ENCODE measurements at regions not wholly inside any gene's neighbourhood (a gene's known extent, or its start where the extent isn't known, plus 50 kb on each side); places are given as distances from the start of the nearest gene placed in this dataset.
"Not testable (repeated sequence)": the region's sequence is repeated elsewhere in the genome, so short reads cannot be mapped to it uniquely, and the experiment has no call there.

- Mint-ChIP-seq H3K4me3 (ENCODE audit: unreplicated experiment) (no peak overlapping the region), H3K4me1 (ENCODE audit: unreplicated experiment) (peaks cover 1% of the 10 kb centered on the region), H3K36me3 (ENCODE audit: unreplicated experiment) (no peaks in the 10 kb centered on the region), H3K9me3 (ENCODE audit: unreplicated experiment) (no peaks in the 10 kb centered on the region), H3K27ac (ENCODE audit: unreplicated experiment) (no peak overlapping the region), H3K27me3 (ENCODE audit: unreplicated experiment) (no peaks in the 10 kb centered on the region)
- no peak for TF ChIP-seq CTCF (IDR thresholded peaks at IDR 0.05)
- DNase-seq (ENCODE audit: extremely low spot score, unreplicated experiment), result no peak
Observed at GRCh38 chr2:226303707-226304106, 495.9 kb downstream of the IRS1 start.

- no peak for TF ChIP-seq CTCF (IDR thresholded peaks at IDR 0.05)
- H3K9me3 Mint-ChIP-seq (ENCODE audit: unreplicated experiment), result no peaks in the 10 kb centered on the region
Observed at GRCh38 chr2:226300196-226300886, 499.3 kb downstream of the IRS1 start.

GRCh38 chr2:226299771-226300170, 499.8 kb downstream of the IRS1 start:
- no peak overlapping the region for H3K27ac Mint-ChIP-seq (ENCODE audit: unreplicated experiment)
- H3K9me3 Mint-ChIP-seq (ENCODE audit: unreplicated experiment), result no peaks in the 10 kb centered on the region
- no peaks in the 10 kb centered on the region for H3K4me1 Mint-ChIP-seq (ENCODE audit: unreplicated experiment)
- no peak for DNase-seq (ENCODE audit: extremely low spot score, unreplicated experiment)
- no peaks in the 10 kb centered on the region for H3K36me3 Mint-ChIP-seq (ENCODE audit: unreplicated experiment)
- H3K27me3 Mint-ChIP-seq (ENCODE audit: unreplicated experiment), result no peaks in the 10 kb centered on the region
- TF ChIP-seq CTCF (IDR thresholded peaks at IDR 0.05), result no peak
- H3K4me3 Mint-ChIP-seq (ENCODE audit: unreplicated experiment), result no peak overlapping the region

More at GRCh38 chr2:226300196-226300886, 499.3 kb downstream of the IRS1 start:
- Mint-ChIP-seq H3K27me3 (ENCODE audit: unreplicated experiment) (no peaks in the 10 kb centered on the region), H3K4me1 (ENCODE audit: unreplicated experiment) (no peaks in the 10 kb centered on the region), H3K4me3 (ENCODE audit: unreplicated experiment) (no peak overlapping the region), H3K27ac (ENCODE audit: unreplicated experiment) (no peak overlapping the region), H3K36me3 (ENCODE audit: unreplicated experiment) (no peaks in the 10 kb centered on the region)
- no peak for DNase-seq (ENCODE audit: extremely low spot score, unreplicated experiment)

- no peaks in the 10 kb centered on the region for H3K27me3 Mint-ChIP-seq (ENCODE audit: unreplicated experiment)
- no peak for DNase-seq (ENCODE audit: extremely low spot score, unreplicated experiment)
- H3K4me1 Mint-ChIP-seq (ENCODE audit: unreplicated experiment), result no peaks in the 10 kb centered on the region
- TF ChIP-seq CTCF (IDR thresholded peaks at IDR 0.05), result no peak
- peaks cover 6% of the 10 kb centered on the region for H3K9me3 Mint-ChIP-seq (ENCODE audit: unreplicated experiment)
- peaks cover 4% of the 10 kb centered on the region for H3K36me3 Mint-ChIP-seq (ENCODE audit: unreplicated experiment)
- no peak overlapping the region for H3K4me3 Mint-ChIP-seq (ENCODE audit: unreplicated experiment)
- no peak overlapping the region for H3K27ac Mint-ChIP-seq (ENCODE audit: unreplicated experiment)
Observed at GRCh38 chr2:226295681-226296080, 503.9 kb downstream of the IRS1 start.

GRCh38 chr2:226295123-226295522, 504.5 kb downstream of the IRS1 start:
- TF ChIP-seq CTCF (IDR thresholded peaks at IDR 0.05), result no peak
- H3K4me1 Mint-ChIP-seq (ENCODE audit: unreplicated experiment), result no peaks in the 10 kb centered on the region
- no peaks in the 10 kb centered on the region for H3K27me3 Mint-ChIP-seq (ENCODE audit: unreplicated experiment)
- H3K36me3 Mint-ChIP-seq (ENCODE audit: unreplicated experiment), result peaks cover 4% of the 10 kb centered on the region
- H3K27ac Mint-ChIP-seq (ENCODE audit: unreplicated experiment), result no peak overlapping the region
- no peak for DNase-seq (ENCODE audit: extremely low spot score, unreplicated experiment)
- H3K9me3 Mint-ChIP-seq (ENCODE audit: unreplicated experiment), result peaks cover 6% of the 10 kb centered on the region
- H3K4me3 Mint-ChIP-seq (ENCODE audit: unreplicated experiment), result no peak overlapping the region

GRCh38 chr2:226291281-226291680, 508.3 kb downstream of the IRS1 start:
- H3K36me3 Mint-ChIP-seq (ENCODE audit: unreplicated experiment); H3K4me3 Mint-ChIP-seq (ENCODE audit: unreplicated experiment); H3K4me1 Mint-ChIP-seq (ENCODE audit: unreplicated experiment); H3K9me3 Mint-ChIP-seq (ENCODE audit: unreplicated experiment); H3K27me3 Mint-ChIP-seq (ENCODE audit: unreplicated experiment); DNase-seq (ENCODE audit: extremely low spot score, unreplicated experiment); H3K27ac Mint-ChIP-seq (ENCODE audit: unreplicated experiment): not testable (repeated sequence)

All from osteocyte (in vitro differentiated cells).